ENCODE measurements at regions not wholly inside any gene's neighbourhood (a gene's known extent, or its start where the extent isn't known, plus 50 kb on each side); places are given as distances from the start of the nearest gene placed in this dataset.

DNA sequence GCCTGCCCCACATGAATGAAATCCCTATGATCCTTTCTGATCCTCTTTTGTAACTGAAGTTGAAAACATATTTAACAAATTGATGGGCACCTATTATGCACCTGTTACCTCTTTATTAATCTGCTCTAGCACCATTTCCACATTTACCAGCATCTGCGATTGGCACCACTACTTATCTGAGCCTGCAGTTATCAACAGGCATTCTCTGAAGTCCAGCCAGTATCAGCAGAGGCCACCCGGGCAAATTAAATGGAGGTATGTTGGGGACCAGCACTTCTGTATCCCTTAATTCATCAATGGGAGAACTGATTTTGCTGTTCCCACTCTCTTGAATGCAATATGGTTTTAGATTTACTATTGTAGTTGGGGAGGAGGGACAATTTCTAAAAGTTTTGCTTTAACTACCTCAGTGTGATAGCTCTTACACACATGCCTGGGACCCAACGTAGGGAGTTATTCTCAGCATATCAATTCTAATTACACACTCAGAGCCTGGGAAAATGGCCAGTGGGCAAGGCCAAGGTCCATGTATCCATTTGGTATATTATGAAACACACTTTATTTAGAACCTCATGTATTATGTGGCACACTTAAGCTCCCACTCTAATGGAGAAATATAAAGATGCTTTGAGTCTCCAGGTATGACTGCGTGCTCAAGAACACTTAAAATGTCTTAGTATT lies 1927.1 kb upstream of the PCDH7 start:
- no peak overlapping the region for H3K4me3 ChIP-seq (ENCODE audit: low read depth, low read length)
- TF ChIP-seq CTCF (IDR thresholded peaks at IDR 0.05; ENCODE audit: low read depth, low read length): no peak

GRCh38 chr4:28799696-28800095 lies 1920.5 kb upstream of the PCDH7 start:
- TF ChIP-seq CTCF (IDR thresholded peaks at IDR 0.05; ENCODE audit: low read depth, low read length): no peak
- no peak overlapping the region for H3K4me3 ChIP-seq (ENCODE audit: low read depth, low read length)

DNA sequence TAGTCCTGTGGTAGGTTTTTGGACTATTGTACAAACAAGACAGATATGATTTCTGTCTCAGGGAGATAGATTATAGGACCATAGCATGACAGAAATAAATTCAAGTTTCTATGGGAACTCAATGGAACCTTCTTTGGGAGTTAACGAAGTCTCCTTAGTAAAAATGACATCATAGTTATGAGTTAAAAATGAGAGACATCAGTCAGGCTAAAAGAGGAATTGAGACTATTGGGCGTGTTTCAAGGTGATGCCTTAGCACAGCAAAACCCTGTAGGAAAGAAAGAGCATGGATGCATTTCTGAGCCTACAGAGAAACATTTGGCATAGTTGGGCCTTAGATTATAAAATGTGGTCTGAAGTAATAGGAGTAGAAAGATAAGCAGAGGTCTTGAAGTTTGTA lies 1909.1 kb upstream of the PCDH7 start:
- TF ChIP-seq CTCF (IDR thresholded peaks at IDR 0.05; ENCODE audit: low read depth, low read length): no peak
- no peak overlapping the region for H3K4me3 ChIP-seq (ENCODE audit: low read depth, low read length)

DNA sequence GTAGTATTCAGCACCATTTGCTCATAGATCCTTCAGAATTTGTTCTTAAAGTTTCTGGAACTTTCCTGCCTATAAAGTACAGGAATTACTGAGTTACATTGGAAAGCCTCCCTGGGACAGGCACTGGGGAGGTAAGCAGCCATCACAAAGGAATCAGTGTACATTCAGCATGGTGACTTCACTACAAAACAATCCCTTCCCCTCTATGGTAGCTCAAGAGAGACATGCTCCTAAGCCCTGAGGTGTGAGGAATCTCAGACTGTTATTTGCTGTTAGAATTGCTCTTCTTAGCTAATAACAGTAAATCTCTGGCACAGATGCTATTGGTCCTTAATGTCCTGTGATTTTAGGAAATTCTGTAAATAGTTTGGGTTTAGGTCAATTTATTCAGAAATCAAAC lies 1898.0 kb upstream of the PCDH7 start:
- no peak for TF ChIP-seq CTCF (IDR thresholded peaks at IDR 0.05; ENCODE audit: low read depth, low read length)

GRCh38 chr4:28827866-28828265 lies 1892.3 kb upstream of the PCDH7 start:
- no peak overlapping the region for H3K4me3 ChIP-seq (ENCODE audit: low read depth, low read length)
- TF ChIP-seq CTCF (IDR thresholded peaks at IDR 0.05; ENCODE audit: low read depth, low read length): no peak

More for the DNA sequence above, 1898.0 kb upstream of the PCDH7 start:
- no peak overlapping the region for H3K4me3 ChIP-seq (ENCODE audit: low read depth, low read length)

DNA sequence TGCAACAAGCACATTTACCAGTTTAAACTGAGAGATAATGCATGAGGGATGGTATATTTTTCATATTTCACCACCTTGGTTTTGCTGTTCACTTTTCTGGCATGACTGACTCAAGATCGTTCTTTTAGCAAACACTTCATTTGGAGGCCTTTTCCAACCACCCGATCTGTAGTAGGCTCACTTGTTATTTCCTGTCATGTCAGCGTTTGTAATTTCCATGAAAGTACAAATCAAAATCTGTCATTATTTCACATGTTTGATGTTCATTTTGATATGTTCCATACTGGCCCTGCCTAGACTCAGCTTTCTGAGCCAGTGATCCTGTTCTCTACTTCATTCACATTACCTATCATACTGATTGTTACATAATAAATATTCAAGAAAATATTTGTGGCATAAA lies 1888.3 kb upstream of the PCDH7 start:
- TF ChIP-seq CTCF (IDR thresholded peaks at IDR 0.05; ENCODE audit: low read depth, low read length): no peak

GRCh38 chr4:28832444-28832843 lies 1887.7 kb upstream of the PCDH7 start:
- H3K4me3 ChIP-seq (ENCODE audit: low read depth, low read length): no peak overlapping the region
- no peak for TF ChIP-seq CTCF (IDR thresholded peaks at IDR 0.05; ENCODE audit: low read depth, low read length)

More for the DNA sequence above, 1888.3 kb upstream of the PCDH7 start:
- no peak overlapping the region for H3K4me3 ChIP-seq (ENCODE audit: low read depth, low read length)

Data from WI38 (cell line).